MCF 10A (cell line): ENCODE measurements at regions not wholly inside any gene's neighbourhood (a gene's known extent, or its start where the extent isn't known, plus 50 kb on each side); places are given as distances from the start of the nearest gene placed in this dataset.
"Not testable (repeated sequence)": the region's sequence is repeated elsewhere in the genome, so short reads cannot be mapped to it uniquely, and the experiment has no call there.

Source experiments
- BruUV-seq: library from RNA; stranded (reverse); fragments of 400-500 nt; replicated peaks from 2 replicates; lab custom pipeline; 2021; lab: Mats Ljungman, UMichigan
- CTCF ChIA-PET: fragments of 300-600 bp; sonication (Branson Sonifier 250); formaldehyde crosslinking; extraction: SDS; loops from one replicate; lab custom pipeline; 2021; ENCODE audit warnings: antibody characterized with exemption, inconsistent platforms; lab: Yijun Ruan, JAX
- POLR2A ChIA-PET: fragments of 300-600, 350-650 bp; sonication (Branson Sonifier 250); formaldehyde crosslinking; extraction: SDS; loops from one replicate; lab custom pipeline; 2020; ENCODE audit warnings: antibody characterized with exemption, inconsistent platforms; lab: Yijun Ruan, JAX
- DNase-seq: peaks from one replicate; pipeline ENCODE4 v3.0.0-alpha.2; 2018; ENCODE audit not compliant: unreplicated experiment
- H3K27ac Mint-ChIP-seq: one replicate; pipeline ENCODE4 v1.8.0; 2022; ENCODE audit warnings: mild to moderate bottlenecking, low read depth, mixed read lengths; ENCODE audit not compliant: unreplicated experiment
- H3K27me3 Mint-ChIP-seq: one replicate; pipeline ENCODE4 v1.8.0; 2022; ENCODE audit warnings: mixed read lengths; ENCODE audit not compliant: insufficient read depth, unreplicated experiment
- H3K36me3 Mint-ChIP-seq: one replicate; pipeline ENCODE4 v1.8.0; 2022; ENCODE audit warnings: mild to moderate bottlenecking, moderate library complexity, mixed read lengths; ENCODE audit not compliant: insufficient read depth, unreplicated experiment
- H3K4me1 Mint-ChIP-seq: one replicate; pipeline ENCODE4 v1.8.0; 2022; ENCODE audit warnings: mixed read lengths; ENCODE audit not compliant: insufficient read depth, unreplicated experiment
- H3K4me3 Mint-ChIP-seq: one replicate; pipeline ENCODE4 v1.8.0; 2022; ENCODE audit warnings: mild to moderate bottlenecking, moderate library complexity, mixed read lengths; ENCODE audit not compliant: unreplicated experiment
- H3K9me3 Mint-ChIP-seq: one replicate; pipeline ENCODE4 v1.8.0; 2022; ENCODE audit warnings: mixed read lengths; ENCODE audit not compliant: unreplicated experiment
- CTCF ChIP-seq: fragments of 200-600 bp; IDR thresholded peaks from one replicate; pipeline ENCODE4 v1.8.0; 2022; ENCODE audit warnings: antibody characterized with exemption, mild to moderate bottlenecking; ENCODE audit not compliant: unreplicated experiment
- intact Hi-C: fragments of 100-400 bp; cut with micrococcal nuclease; formaldehyde crosslinking; loops from 2 replicates; pipeline ENCODE4 v1.14.1; 2022

- Mint-ChIP-seq H3K27ac (no peak overlapping the region), H3K4me3 (no peak overlapping the region), H3K27me3 (no peaks in the 10 kb centered on the region), H3K9me3 (no peaks in the 10 kb centered on the region), H3K36me3 (no peaks in the 10 kb centered on the region), H3K4me1 (no peaks in the 10 kb centered on the region)
- POLR2A ChIA-PET, result no interaction called here
- intact Hi-C loops, result no loop called here
- no peak for TF ChIP-seq CTCF
- CTCF ChIA-PET, result no interaction called here
- DNase-seq, result no peak
- no TSS peak for BruUV-seq
Observed at GRCh38 chr9:2531481-2531880, 90.1 kb upstream of the VLDLR start.

GRCh38 chr9:2536511-2536910 lies 85.1 kb upstream of the VLDLR start:
- Mint-ChIP-seq H3K27ac (no peak overlapping the region), H3K4me1 (no peaks in the 10 kb centered on the region), H3K9me3 (no peaks in the 10 kb centered on the region), H3K36me3 (no peaks in the 10 kb centered on the region), H3K27me3 (no peaks in the 10 kb centered on the region), H3K4me3 (no peak overlapping the region)
- intact Hi-C loops, result no loop called here
- TF ChIP-seq CTCF, result no peak
- no TSS peak for BruUV-seq
- no peak for DNase-seq
- ChIA-PET POLR2A (no interaction called here), CTCF (interaction anchor here (0.9 kb wide), 1 partner anchor 64 kb away, joined by 3 read pairs; no protein-coding TSS in a partner anchor)

- Mint-ChIP-seq H3K27ac (no peak overlapping the region), H3K9me3 (no peaks in the 10 kb centered on the region), H3K4me3 (no peak overlapping the region), H3K36me3 (no peaks in the 10 kb centered on the region), H3K4me1 (no peaks in the 10 kb centered on the region), H3K27me3 (no peaks in the 10 kb centered on the region)
- intact Hi-C loops, result no loop called here
- CTCF ChIA-PET, result no interaction called here
- no peak for DNase-seq
- POLR2A ChIA-PET, result interaction anchor here (0.7 to 1.2 kb wide), 2 partner anchors 14 to 221 kb away, joined by 3 to 4 read pairs; no protein-coding TSS in a partner anchor
- no peak for TF ChIP-seq CTCF
- no TSS peak for BruUV-seq
Observed at GRCh38 chr9:2545881-2546490, 75.6 kb upstream of the VLDLR start.

GRCh38 chr9:2555899-2556600 lies 65.5 kb upstream of the VLDLR start:
- H3K36me3 Mint-ChIP-seq, H3K27me3 Mint-ChIP-seq, H3K27ac Mint-ChIP-seq, H3K9me3 Mint-ChIP-seq, BruUV-seq, H3K4me3 Mint-ChIP-seq: not testable (repeated sequence)
- intact Hi-C loops, result loop anchor here (5.0 kb wide), 1 partner anchor 66 kb away; the partner anchor contains the start of gene VLDLR
- peak; percentile 71 for DNase-seq
- POLR2A ChIA-PET, result interaction anchor here (0.9 kb wide), 1 partner anchor 35 kb away, joined by 3 read pairs; no protein-coding TSS in a partner anchor
- peaks cover 26% of the 10 kb centered on the region for H3K4me1 Mint-ChIP-seq
- CTCF ChIA-PET, result interaction anchor here (1.5 kb wide), 1 partner anchor 12 kb away, joined by 3 read pairs; no protein-coding TSS in a partner anchor
